Mesenchymal stem cell (in vitro differentiated cells and primary cell): ENCODE measurements at regions not wholly inside any gene's neighbourhood (a gene's known extent, or its start where the extent isn't known, plus 50 kb on each side); places are given as distances from the start of the nearest gene placed in this dataset.

Experiments
- DNase-seq: peaks from one replicate; pipeline ENCODE4 v3.0.0-alpha.2; 2013
- H2AFZ ChIP-seq: one replicate; pipeline ENCODE4 v1.6.1; 2013; ENCODE audit warnings: low read depth, mild to moderate bottlenecking, control low read depth, inconsistent platforms, low read length, moderate library complexity
- H2AK5ac ChIP-seq: 2 replicates; pipeline ENCODE4 v1.6.1; 2013; ENCODE audit warnings: low read length, moderate library complexity, mild to moderate bottlenecking, inconsistent platforms; ENCODE audit not compliant: severe bottlenecking
- H2BK120ac ChIP-seq: one replicate; pipeline ENCODE4 v1.6.1; 2013; ENCODE audit warnings: low read depth, mild to moderate bottlenecking, inconsistent platforms, low read length, moderate library complexity
- H2BK12ac ChIP-seq, 2 experiments: one replicate each; pipeline ENCODE4 v1.6.1; 2013; ENCODE audit warnings: inconsistent platforms in 2 of 2, low read length in 2 of 2, mild to moderate bottlenecking in 2 of 2, moderate library complexity in 2 of 2, control low read depth in 1 of 2
- H2BK15ac ChIP-seq: one replicate; pipeline ENCODE4 v1.6.1; 2013; ENCODE audit warnings: mild to moderate bottlenecking, low read depth, inconsistent platforms; ENCODE audit not compliant: poor library complexity, severe bottlenecking
- H2BK5ac ChIP-seq: 2 replicates; pipeline ENCODE4 v1.6.1; 2013; ENCODE audit warnings: low read depth, mild to moderate bottlenecking, low read length, control low read depth, inconsistent platforms; ENCODE audit not compliant: poor library complexity, severe bottlenecking
- H3K14ac ChIP-seq, 2 experiments: one replicate each; pipeline ENCODE4 v1.6.1; 2013; ENCODE audit warnings: inconsistent platforms in 2 of 2, low read length in 2 of 2, control low read depth in 1 of 2, mild to moderate bottlenecking in 1 of 2, moderate library complexity in 1 of 2
- H3K18ac ChIP-seq, 2 experiments: one replicate each; pipeline ENCODE4 v1.6.1; 2013; ENCODE audit warnings: inconsistent platforms in 2 of 2, low read length in 2 of 2, control low read depth in 1 of 2, low read depth in 1 of 2, mild to moderate bottlenecking in 1 of 2
- H3K23ac ChIP-seq, 2 experiments: one replicate each; pipeline ENCODE4 v1.6.1; 2013; ENCODE audit warnings: inconsistent platforms in 2 of 2, low read length in 2 of 2, mild to moderate bottlenecking in 2 of 2, moderate library complexity in 2 of 2, control low read depth in 1 of 2
- H3K27ac ChIP-seq: 2 replicates; pipeline ENCODE4 v1.5.1; 2013; ENCODE audit warnings: mild to moderate bottlenecking, moderate library complexity, low read length, control low read depth, inconsistent platforms; ENCODE audit not compliant: poor library complexity, severe bottlenecking
- H3K27me3 ChIP-seq, 2 experiments: 2 replicates each; pipeline versions ENCODE4 v1.6.1 to v1.7.0; 2013; ENCODE audit warnings: low read length in 2 of 2, mild to moderate bottlenecking in 2 of 2, moderate library complexity in 2 of 2, control low read depth in 1 of 2, inconsistent platforms in 1 of 2; ENCODE audit not compliant: control insufficient read depth in 1 of 2, insufficient read depth in 1 of 2
- H3K36me3 ChIP-seq, 2 experiments: 2 replicates each; pipeline versions ENCODE4 v1.6.1 to v1.7.0; 2013; ENCODE audit warnings: low read length in 2 of 2, control low read depth in 1 of 2, inconsistent platforms in 1 of 2, low read depth in 1 of 2, mild to moderate bottlenecking in 1 of 2; ENCODE audit not compliant: insufficient read depth in 2 of 2, control insufficient read depth in 1 of 2
- H3K4ac ChIP-seq, 2 experiments: one replicate each; pipeline ENCODE4 v1.6.1; 2013; ENCODE audit warnings: inconsistent platforms in 2 of 2, low read length in 2 of 2, mild to moderate bottlenecking in 2 of 2, moderate library complexity in 2 of 2, control low read depth in 1 of 2, low read depth in 1 of 2
- H3K4me1 ChIP-seq: 2 replicates; pipeline ENCODE4 v1.6.1; 2013; ENCODE audit warnings: low read depth, low read length, control low read depth; ENCODE audit not compliant: control insufficient read depth, insufficient read depth
- H3K4me2 ChIP-seq: 2 replicates; pipeline ENCODE4 v1.6.1; 2013; ENCODE audit warnings: low read length, mild to moderate bottlenecking, inconsistent platforms; ENCODE audit not compliant: poor library complexity, severe bottlenecking
- H3K4me3 ChIP-seq, 2 experiments: 2 replicates each; pipeline versions ENCODE4 v1.5.1 to v1.7.0; 2013; ENCODE audit warnings: low read length in 2 of 2, mild to moderate bottlenecking in 2 of 2, control low read depth in 1 of 2, low read depth in 1 of 2; ENCODE audit not compliant: insufficient read depth in 1 of 2
- H3K79me1 ChIP-seq: replicated peaks from 2 replicates; pipeline ENCODE4 v1.6.1; 2013; ENCODE audit warnings: mild to moderate bottlenecking, control low read depth, low read length, inconsistent platforms; ENCODE audit not compliant: poor library complexity, severe bottlenecking
- H3K9ac ChIP-seq: 2 replicates; pipeline ENCODE4 v1.7.0; 2013; ENCODE audit warnings: mild to moderate bottlenecking, low read length, moderate library complexity
- H3K9me3 ChIP-seq: 2 replicates; pipeline ENCODE4 v1.7.0; 2013; ENCODE audit warnings: mild to moderate bottlenecking, low read length; ENCODE audit not compliant: control insufficient read depth
- H4K8ac ChIP-seq: one replicate; pipeline ENCODE4 v1.6.1; 2013; ENCODE audit warnings: inconsistent platforms, mild to moderate bottlenecking, low read length, moderate library complexity
- H4K91ac ChIP-seq: one replicate; pipeline ENCODE4 v1.6.1; 2013; ENCODE audit warnings: mild to moderate bottlenecking, low read length, inconsistent platforms
- WGBS: methylation state at CpG from one replicate; pipeline ENCODE4 v1.1.7; 2013; ENCODE audit warnings: mixed read lengths; 5-methylcytosine and 5-hydroxymethylcytosine counted together

GRCh38 chr5:117690612-117691011, 1116.0 kb upstream of the SEMA6A start:
- H3K9me3 ChIP-seq: no peaks in the 10 kb centered on the region
- no peak overlapping the region for H2AFZ ChIP-seq
- H3K27ac ChIP-seq: no peak overlapping the region
- H2BK15ac ChIP-seq: no peak overlapping the region
- H4K8ac ChIP-seq: no peak overlapping the region
- no peak overlapping the region for H3K18ac ChIP-seq
- no peak overlapping the region for H3K4me3 ChIP-seq
- H2BK5ac ChIP-seq: no peak overlapping the region
- no peaks in the 10 kb centered on the region for H3K79me1 ChIP-seq
- no peak for DNase-seq
- no peaks in the 10 kb centered on the region for H3K4me1 ChIP-seq
- no peak overlapping the region for H3K14ac ChIP-seq
- no peaks in the 10 kb centered on the region for H3K36me3 ChIP-seq
- 77% methylated on average over 4 of the region's 4 CpGs for WGBS
- no peak overlapping the region for H2BK12ac ChIP-seq
- H3K4me2 ChIP-seq: no peak overlapping the region
- H2BK120ac ChIP-seq: no peak overlapping the region
- H2AK5ac ChIP-seq: no peak overlapping the region
- H3K23ac ChIP-seq: no peak overlapping the region
- H4K91ac ChIP-seq: no peak overlapping the region
- H3K27me3 ChIP-seq: no peaks in the 10 kb centered on the region
- no peak overlapping the region for H3K9ac ChIP-seq
- H3K4ac ChIP-seq: no peak overlapping the region

- H3K18ac ChIP-seq: no peak overlapping the region
- no peak overlapping the region for H2BK5ac ChIP-seq
- no peak overlapping the region for H3K4me3 ChIP-seq
- H3K79me1 ChIP-seq: no peaks in the 10 kb centered on the region
- no peak overlapping the region for H3K23ac ChIP-seq
- H3K9ac ChIP-seq: no peak overlapping the region
- no peak overlapping the region for H4K91ac ChIP-seq
- no peaks in the 10 kb centered on the region for H3K4me1 ChIP-seq
- no peak overlapping the region for H4K8ac ChIP-seq
- no peaks in the 10 kb centered on the region for H3K27me3 ChIP-seq
- no peak overlapping the region for H2BK120ac ChIP-seq
- no peak overlapping the region for H2BK12ac ChIP-seq
- no peak overlapping the region for H3K27ac ChIP-seq
- DNase-seq: no peak
- 93% methylated on average over 2 of the region's 3 CpGs for WGBS
- no peak overlapping the region for H2BK15ac ChIP-seq
- no peak overlapping the region for H2AK5ac ChIP-seq
- no peak overlapping the region for H3K4ac ChIP-seq
- no peaks in the 10 kb centered on the region for H3K36me3 ChIP-seq
- no peak overlapping the region for H3K4me2 ChIP-seq
- no peaks in the 10 kb centered on the region for H3K9me3 ChIP-seq
- H2AFZ ChIP-seq: no peak overlapping the region
- H3K14ac ChIP-seq: no peak overlapping the region
Observed at GRCh38 chr5:117686926-117687325, 1112.3 kb upstream of the SEMA6A start.

- Histone ChIP-seq H3K4me3 (no peak overlapping the region), H3K27ac (no peak overlapping the region), H2BK12ac (no peak overlapping the region), H3K23ac (no peak overlapping the region), H2AK5ac (no peak overlapping the region), H2AFZ (no peak overlapping the region), H3K9ac (no peak overlapping the region), H3K36me3 (no peaks in the 10 kb centered on the region), H4K91ac (no peak overlapping the region), H3K4ac (no peak overlapping the region), H3K4me1 (no peaks in the 10 kb centered on the region), H3K18ac (no peak overlapping the region), H3K27me3 (no peaks in the 10 kb centered on the region), H3K9me3 (no peaks in the 10 kb centered on the region), H3K79me1 (no peaks in the 10 kb centered on the region), H2BK120ac (no peak overlapping the region), H3K14ac (no peak overlapping the region), H4K8ac (no peak overlapping the region), H2BK15ac (no peak overlapping the region), H3K4me2 (no peak overlapping the region), H2BK5ac (no peak overlapping the region)
- 100% methylated on average over 1 of the region's 2 CpGs for WGBS
- no peak for DNase-seq
Observed at GRCh38 chr5:117682416-117682815, 1107.8 kb upstream of the SEMA6A start.

- 84% methylated on average over 6 of the region's 6 CpGs for WGBS
- no peak overlapping the region for H2BK120ac ChIP-seq
- H3K27me3 ChIP-seq: no peaks in the 10 kb centered on the region
- no peak for DNase-seq
- no peak overlapping the region for H2BK15ac ChIP-seq
- no peak overlapping the region for H3K14ac ChIP-seq
- no peaks in the 10 kb centered on the region for H3K9me3 ChIP-seq
- no peak overlapping the region for H3K27ac ChIP-seq
- H3K9ac ChIP-seq: no peak overlapping the region
- H2AFZ ChIP-seq: no peak overlapping the region
- H2BK5ac ChIP-seq: no peak overlapping the region
- no peak overlapping the region for H3K18ac ChIP-seq
- H3K23ac ChIP-seq: no peak overlapping the region
- no peak overlapping the region for H4K8ac ChIP-seq
- H3K4me2 ChIP-seq: no peak overlapping the region
- H2AK5ac ChIP-seq: no peak overlapping the region
- H3K4ac ChIP-seq: no peak overlapping the region
- H3K79me1 ChIP-seq: no peaks in the 10 kb centered on the region
- H4K91ac ChIP-seq: no peak overlapping the region
- no peak overlapping the region for H3K4me3 ChIP-seq
- no peaks in the 10 kb centered on the region for H3K4me1 ChIP-seq
- no peaks in the 10 kb centered on the region for H3K36me3 ChIP-seq
- no peak overlapping the region for H2BK12ac ChIP-seq
Observed at GRCh38 chr5:117681431-117682254, 1107.0 kb upstream of the SEMA6A start.
